ENCODE measurements at regions not wholly inside any gene's neighbourhood (a gene's known extent, or its start where the extent isn't known, plus 50 kb on each side); places are given as distances from the start of the nearest gene placed in this dataset.

DNA sequence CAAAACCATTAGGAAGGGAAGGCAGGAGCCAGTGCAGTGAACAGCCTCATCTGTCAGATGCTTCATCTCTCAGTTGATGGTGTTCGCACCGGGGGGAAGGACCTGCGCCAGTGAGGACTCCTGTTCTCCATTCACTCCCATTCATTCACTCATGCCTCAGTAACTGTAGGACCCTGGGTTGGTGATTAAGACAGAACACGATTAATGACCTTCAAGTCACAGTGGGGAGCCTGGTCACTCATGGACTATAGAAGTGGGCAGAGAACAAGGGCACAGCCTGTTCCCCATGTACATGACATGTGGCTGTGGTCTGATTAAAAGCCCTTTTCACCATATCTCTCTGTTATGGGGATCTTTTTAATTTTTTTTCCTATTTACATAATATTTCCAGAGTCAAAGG is 113.3 kb downstream of the RPS12 start:
- peaks cover 2% of the 10 kb centered on the region for H3K27me3 Mint-ChIP-seq

DNA sequence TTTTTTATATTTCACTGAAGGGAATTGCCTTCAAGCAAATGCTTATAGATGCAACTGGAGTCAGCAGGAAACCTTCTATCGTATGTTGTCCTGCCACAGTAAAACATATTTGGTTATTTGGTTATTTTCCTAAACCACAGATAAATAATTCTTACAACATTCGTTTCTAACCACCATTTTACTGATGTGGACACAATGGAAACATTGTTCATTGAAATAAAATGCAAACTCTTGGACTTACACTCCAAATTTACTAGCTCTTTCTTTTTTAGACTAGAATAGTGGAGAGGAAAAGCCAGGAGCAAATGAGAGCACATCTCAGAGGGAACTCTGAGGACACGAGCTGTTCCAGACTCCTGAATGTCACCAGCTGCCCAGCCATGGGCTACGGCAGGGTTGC is 114.8 kb downstream of the RPS12 start:
- H3K27ac Mint-ChIP-seq, result no peak overlapping the region
- no peak overlapping the region for H3K4me3 Mint-ChIP-seq (ENCODE audit: low read depth)
- H3K4me1 Mint-ChIP-seq (ENCODE audit: low read depth), result peaks cover 8% of the 10 kb centered on the region
- H3K9me3 Mint-ChIP-seq (ENCODE audit: low read depth), result no peaks in the 10 kb centered on the region
- TF ChIP-seq, protein P1, sequence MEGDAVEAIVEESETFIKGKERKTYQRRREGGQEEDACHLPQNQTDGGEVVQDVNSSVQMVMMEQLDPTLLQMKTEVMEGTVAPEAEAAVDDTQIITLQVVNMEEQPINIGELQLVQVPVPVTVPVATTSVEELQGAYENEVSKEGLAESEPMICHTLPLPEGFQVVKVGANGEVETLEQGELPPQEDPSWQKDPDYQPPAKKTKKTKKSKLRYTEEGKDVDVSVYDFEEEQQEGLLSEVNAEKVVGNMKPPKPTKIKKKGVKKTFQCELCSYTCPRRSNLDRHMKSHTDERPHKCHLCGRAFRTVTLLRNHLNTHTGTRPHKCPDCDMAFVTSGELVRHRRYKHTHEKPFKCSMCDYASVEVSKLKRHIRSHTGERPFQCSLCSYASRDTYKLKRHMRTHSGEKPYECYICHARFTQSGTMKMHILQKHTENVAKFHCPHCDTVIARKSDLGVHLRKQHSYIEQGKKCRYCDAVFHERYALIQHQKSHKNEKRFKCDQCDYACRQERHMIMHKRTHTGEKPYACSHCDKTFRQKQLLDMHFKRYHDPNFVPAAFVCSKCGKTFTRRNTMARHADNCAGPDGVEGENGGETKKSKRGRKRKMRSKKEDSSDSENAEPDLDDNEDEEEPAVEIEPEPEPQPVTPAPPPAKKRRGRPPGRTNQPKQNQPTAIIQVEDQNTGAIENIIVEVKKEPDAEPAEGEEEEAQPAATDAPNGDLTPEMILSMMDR (IDR thresholded peaks at IDR 0.05; ENCODE audit: unreplicated experiment), result no peak
- H3K36me3 Mint-ChIP-seq (ENCODE audit: insufficient read depth), result no peaks in the 10 kb centered on the region
- peaks cover 5% of the 10 kb centered on the region for H3K27me3 Mint-ChIP-seq
- DNase-seq (ENCODE audit: low spot score, unreplicated experiment), result no peak

More for the DNA sequence above, 113.3 kb downstream of the RPS12 start:
- TF ChIP-seq, protein P1 (IDR thresholded peaks at IDR 0.05; ENCODE audit: unreplicated experiment), result no peak
- H3K36me3 Mint-ChIP-seq (ENCODE audit: insufficient read depth), result no peaks in the 10 kb centered on the region
- H3K9me3 Mint-ChIP-seq (ENCODE audit: low read depth), result no peaks in the 10 kb centered on the region
- no peak for DNase-seq (ENCODE audit: low spot score, unreplicated experiment)
- H3K27ac Mint-ChIP-seq, result no peak overlapping the region
- H3K4me3 Mint-ChIP-seq (ENCODE audit: low read depth), result no peak overlapping the region
- H3K4me1 Mint-ChIP-seq (ENCODE audit: low read depth), result peaks cover 5% of the 10 kb centered on the region

DNA sequence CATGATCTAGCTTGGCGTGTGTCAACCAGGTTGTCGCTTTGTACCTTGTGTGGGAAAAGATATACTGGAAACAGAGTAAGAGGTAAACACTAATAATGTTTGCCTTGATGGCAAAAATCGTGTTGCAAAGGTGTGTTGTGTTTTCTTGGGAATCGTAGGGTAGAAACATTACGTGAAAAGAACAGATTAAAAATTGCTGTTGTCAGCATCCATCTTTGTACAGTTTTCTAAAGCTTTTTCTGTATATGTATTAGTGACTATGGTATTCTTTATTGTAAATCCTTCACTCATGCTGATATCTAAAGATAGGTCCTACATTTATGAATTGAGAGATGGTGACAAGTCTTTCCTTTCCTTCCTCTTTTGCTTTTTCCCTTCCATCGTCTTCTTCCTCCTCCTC is 116.9 kb downstream of the RPS12 start:
- Mint-ChIP-seq H3K4me1 (ENCODE audit: low read depth) (peaks cover 8% of the 10 kb centered on the region), H3K27ac (no peak overlapping the region), H3K9me3 (ENCODE audit: low read depth) (no peaks in the 10 kb centered on the region), H3K36me3 (ENCODE audit: insufficient read depth) (no peaks in the 10 kb centered on the region), H3K4me3 (ENCODE audit: low read depth) (no peak overlapping the region), H3K27me3 (peaks cover 8% of the 10 kb centered on the region)
- DNase-seq (ENCODE audit: low spot score, unreplicated experiment), result no peak
- TF ChIP-seq, protein P1 (IDR thresholded peaks at IDR 0.05; ENCODE audit: unreplicated experiment), result no peak

DNA sequence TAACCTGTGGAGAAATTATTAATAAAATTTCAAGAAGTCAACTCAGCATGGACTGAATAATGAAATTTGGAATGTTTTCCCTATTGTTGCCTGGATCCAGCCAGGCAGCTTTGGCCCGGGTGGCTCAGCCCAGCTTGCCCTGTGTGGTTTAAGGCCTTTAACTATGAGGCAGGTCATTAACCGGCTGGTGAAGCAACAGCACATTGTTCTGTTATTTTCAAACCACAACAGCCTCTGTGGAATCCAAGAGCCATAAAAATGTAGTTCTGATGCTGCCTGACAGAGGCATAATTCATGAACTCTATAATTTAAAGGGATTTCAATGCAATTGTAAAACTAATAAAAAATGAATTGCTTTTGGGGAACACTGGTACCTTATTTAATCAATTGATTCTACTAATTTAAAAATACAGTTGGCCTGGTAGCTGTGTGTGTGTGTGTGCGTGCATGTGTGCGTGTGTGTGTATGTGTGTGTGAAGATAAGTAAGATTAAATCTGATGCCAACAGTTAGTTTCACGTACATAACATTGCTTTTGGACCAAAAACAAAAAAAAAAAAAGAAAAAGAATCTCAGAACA is 117.7 kb downstream of the RPS12 start:
- H3K27ac Mint-ChIP-seq, result no peak overlapping the region

DNA sequence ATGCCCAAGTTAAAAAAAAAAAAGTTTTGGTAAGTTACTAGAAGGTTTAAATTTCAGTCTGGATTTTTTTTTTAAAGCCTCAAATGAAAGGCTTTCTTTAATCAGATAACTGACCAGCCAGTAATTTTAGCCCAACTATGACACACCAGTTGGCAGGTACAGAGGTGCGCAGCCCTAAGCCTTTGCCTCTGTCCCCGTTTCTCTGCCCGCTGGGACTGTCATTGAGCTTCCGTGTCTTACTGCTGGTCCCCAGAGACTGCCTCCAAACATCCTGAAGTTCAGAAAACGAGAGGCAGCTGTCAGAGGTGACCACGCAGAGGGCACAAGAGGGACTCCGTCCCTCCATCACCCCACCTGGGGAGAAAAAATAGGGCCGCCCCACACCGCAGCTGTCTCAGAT is 118.2 kb downstream of the RPS12 start:
- no peaks in the 10 kb centered on the region for H3K9me3 Mint-ChIP-seq (ENCODE audit: low read depth)
- TF ChIP-seq, protein P1 (IDR thresholded peaks at IDR 0.05; ENCODE audit: unreplicated experiment), result no peak
- H3K36me3 Mint-ChIP-seq (ENCODE audit: insufficient read depth), result no peaks in the 10 kb centered on the region
- peaks cover 8% of the 10 kb centered on the region for H3K27me3 Mint-ChIP-seq
- no peak for DNase-seq (ENCODE audit: low spot score, unreplicated experiment)
- H3K27ac Mint-ChIP-seq, result no peak overlapping the region
- no peak overlapping the region for H3K4me3 Mint-ChIP-seq (ENCODE audit: low read depth)
- H3K4me1 Mint-ChIP-seq (ENCODE audit: low read depth), result peaks cover 12% of the 10 kb centered on the region

More for the DNA sequence above, 117.7 kb downstream of the RPS12 start:
- H3K27me3 Mint-ChIP-seq, result peaks cover 8% of the 10 kb centered on the region
- H3K9me3 Mint-ChIP-seq (ENCODE audit: low read depth), result no peaks in the 10 kb centered on the region
- no peak overlapping the region for H3K4me3 Mint-ChIP-seq (ENCODE audit: low read depth)
- DNase-seq (ENCODE audit: low spot score, unreplicated experiment), result no peak
- peaks cover 10% of the 10 kb centered on the region for H3K4me1 Mint-ChIP-seq (ENCODE audit: low read depth)
- TF ChIP-seq, protein P1 (IDR thresholded peaks at IDR 0.05; ENCODE audit: unreplicated experiment), result no peak
- H3K36me3 Mint-ChIP-seq (ENCODE audit: insufficient read depth), result no peaks in the 10 kb centered on the region
